Colonic mucosa (tissue), 4 donors: ENCODE measurements at regions not wholly inside any gene's neighbourhood (a gene's known extent, or its start where the extent isn't known, plus 50 kb on each side); places are given as distances from the start of the nearest gene placed in this dataset.

Experiments
- DNase-seq: peaks from one replicate; pipeline ENCODE4 v3.0.0-alpha.2; 2020
- H3K27ac ChIP-seq: fragments of 200-600 bp; one replicate; pipeline ENCODE4 v1.8.0; 2021
- H3K27me3 ChIP-seq: fragments of 200-600 bp; one replicate; pipeline ENCODE4 v1.8.0; 2021
- H3K36me3 ChIP-seq: fragments of 200-600 bp; one replicate; pipeline ENCODE4 v1.8.0; 2021
- H3K4me1 ChIP-seq: fragments of 200-600 bp; one replicate; pipeline ENCODE4 v1.8.0; 2021; ENCODE audit warnings: mild to moderate bottlenecking
- H3K4me3 ChIP-seq: fragments of 200-600 bp; one replicate; pipeline ENCODE4 v1.8.0; 2021
- H3K9ac ChIP-seq, 2 donors: one replicate each; pipeline ENCODE4 v1.7.0; 2013; ENCODE audit warnings: control low read depth in 2 of 2, low read depth in 2 of 2, low read length in 2 of 2
- H3K9me3 ChIP-seq: fragments of 200-600 bp; one replicate; pipeline ENCODE4 v1.8.0; 2021
- CTCF ChIP-seq: fragments of 200-600 bp; IDR thresholded peaks from one replicate; pipeline ENCODE4 v1.8.0; 2022; ENCODE audit warnings: antibody characterized with exemption, mild to moderate bottlenecking
- intact Hi-C: fragments of 100-400 bp; cut with DNase I; formaldehyde crosslinking; loops from one replicate; pipeline ENCODE4 v1.14.1; 2022
- donor health status: healthy.
- donor health status: DM: no; HTN: no; CAD: no.
- donor health status: DM: no; HTN: no; CAD: no.

- Histone ChIP-seq H3K9me3 (no peaks in the 10 kb centered on the region), H3K36me3 (no peaks in the 10 kb centered on the region), H3K4me3 (no peak overlapping the region), H3K27me3 (no peaks in the 10 kb centered on the region), H3K27ac (no peak overlapping the region), H3K9ac (no peak overlapping the region), H3K4me1 (no peaks in the 10 kb centered on the region)
- DNase-seq = no peak
- intact Hi-C loops = no loop called here
- no peak for TF ChIP-seq CTCF
Observed at GRCh38 chrX:38970074-38970473, 168.8 kb downstream of the MID1IP1 start.

- TF ChIP-seq CTCF = no peak
- Histone ChIP-seq H3K27me3 (no peaks in the 10 kb centered on the region), H3K36me3 (no peaks in the 10 kb centered on the region), H3K9me3 (no peaks in the 10 kb centered on the region), H3K4me3 (no peak overlapping the region), H3K4me1 (no peaks in the 10 kb centered on the region), H3K9ac (no peak overlapping the region), H3K27ac (no peak overlapping the region)
- intact Hi-C loops = no loop called here
- DNase-seq = no peak
Observed at GRCh38 chrX:38970845-38971244, 169.6 kb downstream of the MID1IP1 start.

- Histone ChIP-seq H3K4me1 (no peaks in the 10 kb centered on the region), H3K27ac (no peak overlapping the region), H3K4me3 (no peak overlapping the region), H3K9me3 (no peaks in the 10 kb centered on the region), H3K9ac (no peak overlapping the region), H3K27me3 (no peaks in the 10 kb centered on the region), H3K36me3 (no peaks in the 10 kb centered on the region)
- DNase-seq = no peak
- intact Hi-C loops = no loop called here
- no peak for TF ChIP-seq CTCF
Observed at GRCh38 chrX:38973322-38973721, 172.1 kb downstream of the MID1IP1 start.

GRCh38 chrX:38974542-38974941, 173.3 kb downstream of the MID1IP1 start:
- no peak for DNase-seq
- Histone ChIP-seq H3K36me3 (no peaks in the 10 kb centered on the region), H3K4me1 (no peaks in the 10 kb centered on the region), H3K4me3 (no peak overlapping the region), H3K27me3 (no peaks in the 10 kb centered on the region), H3K9ac (no peak overlapping the region), H3K27ac (no peak overlapping the region), H3K9me3 (no peaks in the 10 kb centered on the region)
- TF ChIP-seq CTCF = no peak
- intact Hi-C loops = no loop called here

- no peak for TF ChIP-seq CTCF
- DNase-seq = no peak
- intact Hi-C loops = no loop called here
Observed at GRCh38 chrX:38975368-38975942, 174.2 kb downstream of the MID1IP1 start.

GRCh38 chrX:38982370-38982769, 181.1 kb downstream of the MID1IP1 start:
- Histone ChIP-seq H3K27me3 (no peaks in the 10 kb centered on the region), H3K4me1 (no peaks in the 10 kb centered on the region), H3K27ac (no peak overlapping the region), H3K9me3 (no peaks in the 10 kb centered on the region), H3K4me3 (no peak overlapping the region), H3K36me3 (no peaks in the 10 kb centered on the region), H3K9ac (no peak overlapping the region)
- no peak for DNase-seq
- intact Hi-C loops = no loop called here
- no peak for TF ChIP-seq CTCF

More at GRCh38 chrX:38975368-38975942, 174.2 kb downstream of the MID1IP1 start:
- Histone ChIP-seq H3K27me3 (no peaks in the 10 kb centered on the region), H3K27ac (no peak overlapping the region), H3K9me3 (no peaks in the 10 kb centered on the region), H3K36me3 (no peaks in the 10 kb centered on the region), H3K4me1 (no peaks in the 10 kb centered on the region), H3K4me3 (no peak overlapping the region), H3K9ac (no peak overlapping the region)
